ENCODE measurements at regions not wholly inside any gene's neighbourhood (a gene's known extent, or its start where the extent isn't known, plus 50 kb on each side); places are given as distances from the start of the nearest gene placed in this dataset.
"Not testable (repeated sequence)": the region's sequence is repeated elsewhere in the genome, so short reads cannot be mapped to it uniquely, and the experiment has no call there.

GRCh38 chr5:171549274-171549673 lies 129.8 kb downstream of the FGF18 start:
- TF ChIP-seq CTCF (conservative IDR thresholded peaks at IDR 0.05; ENCODE audit: low read depth) = no peak
- DNase-seq (ENCODE audit: low spot score) = no peak
- CTCF ChIA-PET = no interaction called here
- POLR2A ChIA-PET (ENCODE audit: low non-redundant PET) = no interaction called here
- no peak overlapping the region for H3K27ac ChIP-seq

- POLR2A ChIA-PET (ENCODE audit: low non-redundant PET); H3K27ac ChIP-seq; DNase-seq (ENCODE audit: low spot score): not testable (repeated sequence)
- CTCF ChIA-PET = interaction anchor here (0.5 kb wide), 1 partner anchor 56 kb away, joined by 3 read pairs; no protein-coding TSS in a partner anchor
Measured at GRCh38 chr5:171553817-171554216, 134.4 kb downstream of the FGF18 start.

- ChIA-PET POLR2A (ENCODE audit: low non-redundant PET) (interaction anchor here (1.2 kb wide), 1 partner anchor 9 kb away, joined by 3 read pairs; no protein-coding TSS in a partner anchor), CTCF (interaction anchor here (0.7 kb wide), 1 partner anchor 571 kb away, joined by 3 read pairs; no protein-coding TSS in a partner anchor)
- no peak for TF ChIP-seq CTCF (conservative IDR thresholded peaks at IDR 0.05; ENCODE audit: low read depth)
- H3K27ac ChIP-seq = no peak overlapping the region
- no peak for DNase-seq (ENCODE audit: low spot score)
Measured at GRCh38 chr5:171555160-171555559, 135.7 kb downstream of the FGF18 start.

GRCh38 chr5:171562822-171563221 lies 143.4 kb downstream of the FGF18 start:
- ChIA-PET CTCF (interaction anchor here (0.6 to 0.7 kb wide), 2 partner anchors 76 to 86 kb away, joined by 3 to 4 read pairs; no protein-coding TSS in a partner anchor), POLR2A (ENCODE audit: low non-redundant PET) (no interaction called here)
- no peak overlapping the region for H3K27ac ChIP-seq
- DNase-seq (ENCODE audit: low spot score) = no peak
- TF ChIP-seq CTCF (conservative IDR thresholded peaks at IDR 0.05; ENCODE audit: low read depth) = no peak

- H3K27ac ChIP-seq = no peak overlapping the region
- DNase-seq (ENCODE audit: low spot score) = no peak
- TF ChIP-seq CTCF (conservative IDR thresholded peaks at IDR 0.05; ENCODE audit: low read depth) = no peak
- CTCF ChIA-PET = no interaction called here
- POLR2A ChIA-PET (ENCODE audit: low non-redundant PET) = no interaction called here
Measured at GRCh38 chr5:171568389-171568788, 148.9 kb downstream of the FGF18 start.

- ChIA-PET POLR2A (ENCODE audit: low non-redundant PET) (no interaction called here), CTCF (no interaction called here)
- H3K27ac ChIP-seq = no peak overlapping the region
- no peak for TF ChIP-seq CTCF (conservative IDR thresholded peaks at IDR 0.05; ENCODE audit: low read depth)
- DNase-seq (ENCODE audit: low spot score) = no peak
Measured at GRCh38 chr5:171569065-171569712, 149.7 kb downstream of the FGF18 start.

GRCh38 chr5:171570244-171570825 lies 150.9 kb downstream of the FGF18 start:
- no peak overlapping the region for H3K27ac ChIP-seq
- no peak for DNase-seq (ENCODE audit: low spot score)
- TF ChIP-seq CTCF (conservative IDR thresholded peaks at IDR 0.05; ENCODE audit: low read depth) = no peak
- POLR2A ChIA-PET (ENCODE audit: low non-redundant PET) = no interaction called here
- CTCF ChIA-PET = no interaction called here
